RWPE1 (cell line): ENCODE measurements at regions not wholly inside any gene's neighbourhood (a gene's known extent, or its start where the extent isn't known, plus 50 kb on each side); places are given as distances from the start of the nearest gene placed in this dataset.

Experiments used
- CTCF ChIA-PET: fragments of 350-600 bp; sonication (Branson Sonifier 250); formaldehyde crosslinking; extraction: SDS; loops from one replicate; lab custom pipeline; 2021; lab: Yijun Ruan, JAX
- POLR2A ChIA-PET: fragments of 400-600 bp; formaldehyde crosslinking; extraction: SDS; loops from one replicate; lab custom pipeline; 2020; ENCODE audit warnings: antibody characterized with exemption; ENCODE audit not compliant: low non-redundant PET; lab: Yijun Ruan, JAX
- DNase-seq: peaks from one replicate; pipeline ENCODE4 v3.0.0; 2012; ENCODE audit warnings: low spot score
- H3K27ac ChIP-seq: fragments of 450-650 bp; 2 replicates; pipeline ENCODE4 v1.5.1; 2017
- TF ChIP-seq, protein P1 (sequence below): fragments of 450-650 bp; conservative IDR thresholded peaks from 2 replicates; pipeline ENCODE4 v1.5.1; 2017; ENCODE audit warnings: low read depth, mild to moderate bottlenecking

DNA sequence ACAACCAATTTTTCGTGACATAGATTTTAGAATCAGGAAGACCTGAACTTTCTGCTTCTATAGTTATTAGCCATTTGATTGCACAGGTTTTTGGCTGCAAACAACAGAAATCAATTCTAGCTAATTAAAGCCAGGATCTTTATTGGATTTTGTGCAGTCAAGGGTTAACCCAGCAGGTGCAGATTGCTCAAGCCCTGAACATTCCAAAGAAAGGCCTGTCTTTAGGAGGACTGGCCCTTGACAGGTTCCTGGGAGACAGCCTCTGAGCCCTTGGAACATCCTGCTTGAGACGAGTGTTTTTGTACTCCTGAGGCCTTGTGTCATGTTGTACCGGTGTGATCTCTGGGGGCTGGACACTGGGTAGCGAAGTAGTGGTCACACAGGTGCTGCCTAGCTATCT, 174.6 kb downstream of the PTCSC3 start:
- TF ChIP-seq, protein P1, sequence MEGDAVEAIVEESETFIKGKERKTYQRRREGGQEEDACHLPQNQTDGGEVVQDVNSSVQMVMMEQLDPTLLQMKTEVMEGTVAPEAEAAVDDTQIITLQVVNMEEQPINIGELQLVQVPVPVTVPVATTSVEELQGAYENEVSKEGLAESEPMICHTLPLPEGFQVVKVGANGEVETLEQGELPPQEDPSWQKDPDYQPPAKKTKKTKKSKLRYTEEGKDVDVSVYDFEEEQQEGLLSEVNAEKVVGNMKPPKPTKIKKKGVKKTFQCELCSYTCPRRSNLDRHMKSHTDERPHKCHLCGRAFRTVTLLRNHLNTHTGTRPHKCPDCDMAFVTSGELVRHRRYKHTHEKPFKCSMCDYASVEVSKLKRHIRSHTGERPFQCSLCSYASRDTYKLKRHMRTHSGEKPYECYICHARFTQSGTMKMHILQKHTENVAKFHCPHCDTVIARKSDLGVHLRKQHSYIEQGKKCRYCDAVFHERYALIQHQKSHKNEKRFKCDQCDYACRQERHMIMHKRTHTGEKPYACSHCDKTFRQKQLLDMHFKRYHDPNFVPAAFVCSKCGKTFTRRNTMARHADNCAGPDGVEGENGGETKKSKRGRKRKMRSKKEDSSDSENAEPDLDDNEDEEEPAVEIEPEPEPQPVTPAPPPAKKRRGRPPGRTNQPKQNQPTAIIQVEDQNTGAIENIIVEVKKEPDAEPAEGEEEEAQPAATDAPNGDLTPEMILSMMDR = no peak
- ChIA-PET POLR2A (no interaction called here), CTCF (no interaction called here)
- H3K27ac ChIP-seq = no peak overlapping the region
- DNase-seq = no peak

DNA sequence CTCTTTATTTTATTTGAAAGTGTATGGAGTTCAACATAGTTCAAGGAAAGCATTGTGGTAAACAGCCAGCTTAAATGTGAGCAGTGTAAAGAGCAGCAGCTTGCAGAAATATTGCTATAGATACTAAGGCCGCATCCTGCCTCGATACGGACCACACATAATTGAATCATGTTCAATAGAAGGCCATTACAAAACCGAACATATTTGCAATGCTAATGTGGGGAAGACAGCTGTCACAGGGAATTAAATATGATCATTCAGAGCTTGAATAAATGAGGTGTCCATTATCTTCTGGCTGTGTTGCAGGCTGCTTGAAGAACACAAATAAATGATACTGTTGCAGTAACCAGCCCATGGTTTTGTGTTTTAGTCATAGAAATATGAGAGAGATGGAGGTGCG, 173.2 kb downstream of the BRMS1L start:
- CTCF ChIA-PET = interaction anchor here (0.5 to 0.6 kb wide), 2 partner anchors 444 to 868 kb away, joined by 3 to 4 read pairs; no protein-coding TSS in a partner anchor
- DNase-seq = no peak
- H3K27ac ChIP-seq = no peak overlapping the region
- POLR2A ChIA-PET = no interaction called here
- TF ChIP-seq, protein P1 = no peak

- POLR2A ChIA-PET = no interaction called here
- no peak for DNase-seq
- TF ChIP-seq, protein P1 = no peak
- H3K27ac ChIP-seq = no peak overlapping the region
- CTCF ChIA-PET = no interaction called here
These were observed 172.2 kb downstream of the BRMS1L start for GRCh38 chr14:35998303-35998702.

GRCh38 chr14:35993684-35993960, 167.5 kb downstream of the BRMS1L start:
- TF ChIP-seq, protein P1 = no peak
- H3K27ac ChIP-seq = no peak overlapping the region
- ChIA-PET CTCF (no interaction called here), POLR2A (no interaction called here)
- DNase-seq = no peak

GRCh38 chr14:35992816-35993683, 166.9 kb downstream of the BRMS1L start:
- ChIA-PET POLR2A (no interaction called here), CTCF (no interaction called here)
- H3K27ac ChIP-seq = no peak overlapping the region
- TF ChIP-seq, protein P1 = no peak
- DNase-seq = no peak

GRCh38 chr14:35991356-35991755, 165.2 kb downstream of the BRMS1L start:
- no peak for DNase-seq
- ChIA-PET POLR2A (interaction anchor here (0.6 kb wide), 1 partner anchor 42 kb away, joined by 3 read pairs; no protein-coding TSS in a partner anchor), CTCF (no interaction called here)
- TF ChIP-seq, protein P1 = no peak
- H3K27ac ChIP-seq = no peak overlapping the region
